Caco-2 (cell line): ENCODE measurements at regions not wholly inside any gene's neighbourhood (a gene's known extent, or its start where the extent isn't known, plus 50 kb on each side); places are given as distances from the start of the nearest gene placed in this dataset.
"Not testable (repeated sequence)": the region's sequence is repeated elsewhere in the genome, so short reads cannot be mapped to it uniquely, and the experiment has no call there.

Source experiments
- BruUV-seq: library from RNA; stranded (reverse); fragments of 400-500 nt; replicated peaks from 2 replicates; lab custom pipeline; 2021; lab: Mats Ljungman, UMichigan
- CTCF ChIA-PET: fragments of 300-600 bp; sonication (Branson Sonifier 250); formaldehyde crosslinking; loops from one replicate; lab custom pipeline; 2022; ENCODE audit warnings: antibody characterized with exemption; lab: Charles Lee
- POLR2A ChIA-PET: fragments of 300-600 bp; sonication (Branson Sonifier 250); formaldehyde crosslinking; loops from one replicate; lab custom pipeline; 2022; ENCODE audit warnings: antibody characterized with exemption; lab: Charles Lee
- DNase-seq, 2 experiments: peaks; one replicate each; pipeline versions ENCODE4 v3.0.0 to v3.0.0-alpha.2; 2020 to 2022
- H3K27me3 ChIP-seq: replicated peaks from 2 replicates; pipeline ENCODE4 v1.6.0; 2011; ENCODE audit warnings: low read length; ENCODE audit not compliant: control insufficient read depth, insufficient read depth
- H3K36me3 ChIP-seq: 2 replicates; pipeline ENCODE4 v1.5.1; 2011; ENCODE audit warnings: low read length; ENCODE audit not compliant: control insufficient read depth, insufficient read depth
- H3K4me1 ChIP-seq: fragments of 250-450 bp; sonication (Bioruptor Pico); 2 replicates; pipeline ENCODE4 v1.5.1; 2020; ENCODE audit warnings: mild to moderate bottlenecking
- H3K4me3 ChIP-seq: 2 replicates; pipeline ENCODE4 v1.5.1; 2011; ENCODE audit warnings: low read depth, mild to moderate bottlenecking, control low read depth, low read length
- H3K9me3 ChIP-seq: fragments of 250-450 bp; sonication (Bioruptor Pico); 2 replicates; pipeline ENCODE4 v1.5.1; 2020; ENCODE audit warnings: mild to moderate bottlenecking, moderate library complexity
- H3K27ac Mint-ChIP-seq: one replicate; pipeline ENCODE4 v1.8.0; 2022; ENCODE audit warnings: mixed read lengths; ENCODE audit not compliant: unreplicated experiment
- H3K27me3 Mint-ChIP-seq: one replicate; pipeline ENCODE4 v1.8.0; 2022; ENCODE audit warnings: mixed read lengths; ENCODE audit not compliant: insufficient read depth, unreplicated experiment
- H3K36me3 Mint-ChIP-seq: one replicate; pipeline ENCODE4 v1.8.0; 2022; ENCODE audit warnings: mild to moderate bottlenecking, mixed read lengths; ENCODE audit not compliant: insufficient read depth, unreplicated experiment
- H3K4me1 Mint-ChIP-seq: one replicate; pipeline ENCODE4 v1.8.0; 2022; ENCODE audit warnings: low read depth, mixed read lengths; ENCODE audit not compliant: unreplicated experiment
- H3K4me3 Mint-ChIP-seq: one replicate; pipeline ENCODE4 v1.8.0; 2022; ENCODE audit warnings: mild to moderate bottlenecking, moderate library complexity, mixed read lengths; ENCODE audit not compliant: unreplicated experiment
- H3K9me3 Mint-ChIP-seq: one replicate; pipeline ENCODE4 v1.8.0; 2022; ENCODE audit warnings: mixed read lengths; ENCODE audit not compliant: unreplicated experiment
- intact Hi-C: fragments of 100-400 bp; cut with micrococcal nuclease; formaldehyde crosslinking; loops from one replicate; pipeline ENCODE4 v1.10.0; 2022; ENCODE audit not compliant: unreplicated experiment
- TF ChIP-seq, protein P1 (sequence below), 2 experiments: fragments of 200-600 bp in 1 of 2; IDR thresholded peaks; 1 replicate in 1 of 2; 2 replicates in 1 of 2; pipeline versions ENCODE4 v1.5.1 to v1.8.0; 2011 to 2022; ENCODE audit warnings: antibody characterized with exemption in 1 of 2, control low read depth in 1 of 2, inconsistent platforms in 1 of 2, low read depth in 1 of 2, low read length in 1 of 2, mild to moderate bottlenecking in 1 of 2, moderate library complexity in 1 of 2; ENCODE audit not compliant: insufficient read depth in 1 of 2, severe bottlenecking in 1 of 2, unreplicated experiment in 1 of 2

DNA sequence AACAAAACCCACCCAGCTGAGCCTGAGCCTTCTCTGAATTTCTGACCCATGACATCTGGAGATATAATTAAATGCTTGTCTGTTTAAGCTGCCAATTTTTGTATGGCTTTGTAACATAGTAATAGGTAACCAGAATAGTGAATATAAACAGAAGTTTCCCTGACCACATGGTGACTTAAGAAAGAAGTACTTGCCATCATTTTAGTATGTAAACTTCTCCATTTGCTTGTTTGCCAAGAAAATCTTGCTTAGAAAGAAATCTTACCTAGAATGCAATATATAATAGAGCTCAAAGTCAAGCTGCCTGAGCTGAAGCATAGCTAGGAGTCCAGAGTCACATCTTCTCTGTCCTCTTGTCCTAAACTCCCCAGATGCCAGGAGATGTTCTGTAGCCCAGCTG is 117.0 kb downstream of the PCSK1 start:
- Mint-ChIP-seq H3K4me1 (peaks cover 7% of the 10 kb centered on the region), H3K36me3 (no peaks in the 10 kb centered on the region), H3K9me3 (peaks cover 13% of the 10 kb centered on the region), H3K27me3 (no peaks in the 10 kb centered on the region), H3K27ac (no peak overlapping the region), H3K4me3 (no peak overlapping the region)
- no peak overlapping the region for H3K4me3 ChIP-seq
- DNase-seq: no peak
- H3K27me3 ChIP-seq: no peaks in the 10 kb centered on the region
- H3K4me1 ChIP-seq: no peaks in the 10 kb centered on the region
- H3K9me3 ChIP-seq: peaks cover 2% of the 10 kb centered on the region; the same call in 1 of the 2 replicates
- intact Hi-C loops: loop anchor here (2.0 kb wide), 1 partner anchor 15 kb away; no protein-coding TSS in a partner anchor
- ChIA-PET POLR2A (no interaction called here), CTCF (no interaction called here)
- H3K36me3 ChIP-seq: no peaks in the 10 kb centered on the region
- TF ChIP-seq, protein P1, sequence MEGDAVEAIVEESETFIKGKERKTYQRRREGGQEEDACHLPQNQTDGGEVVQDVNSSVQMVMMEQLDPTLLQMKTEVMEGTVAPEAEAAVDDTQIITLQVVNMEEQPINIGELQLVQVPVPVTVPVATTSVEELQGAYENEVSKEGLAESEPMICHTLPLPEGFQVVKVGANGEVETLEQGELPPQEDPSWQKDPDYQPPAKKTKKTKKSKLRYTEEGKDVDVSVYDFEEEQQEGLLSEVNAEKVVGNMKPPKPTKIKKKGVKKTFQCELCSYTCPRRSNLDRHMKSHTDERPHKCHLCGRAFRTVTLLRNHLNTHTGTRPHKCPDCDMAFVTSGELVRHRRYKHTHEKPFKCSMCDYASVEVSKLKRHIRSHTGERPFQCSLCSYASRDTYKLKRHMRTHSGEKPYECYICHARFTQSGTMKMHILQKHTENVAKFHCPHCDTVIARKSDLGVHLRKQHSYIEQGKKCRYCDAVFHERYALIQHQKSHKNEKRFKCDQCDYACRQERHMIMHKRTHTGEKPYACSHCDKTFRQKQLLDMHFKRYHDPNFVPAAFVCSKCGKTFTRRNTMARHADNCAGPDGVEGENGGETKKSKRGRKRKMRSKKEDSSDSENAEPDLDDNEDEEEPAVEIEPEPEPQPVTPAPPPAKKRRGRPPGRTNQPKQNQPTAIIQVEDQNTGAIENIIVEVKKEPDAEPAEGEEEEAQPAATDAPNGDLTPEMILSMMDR (IDR thresholded peaks at IDR 0.05; ENCODE audit: insufficient read depth in 1 of 2, low read depth in 1 of 2, low read length in 1 of 2, severe bottlenecking in 1 of 2, unreplicated experiment in 1 of 2): no peak
- BruUV-seq: no TSS peak

DNA sequence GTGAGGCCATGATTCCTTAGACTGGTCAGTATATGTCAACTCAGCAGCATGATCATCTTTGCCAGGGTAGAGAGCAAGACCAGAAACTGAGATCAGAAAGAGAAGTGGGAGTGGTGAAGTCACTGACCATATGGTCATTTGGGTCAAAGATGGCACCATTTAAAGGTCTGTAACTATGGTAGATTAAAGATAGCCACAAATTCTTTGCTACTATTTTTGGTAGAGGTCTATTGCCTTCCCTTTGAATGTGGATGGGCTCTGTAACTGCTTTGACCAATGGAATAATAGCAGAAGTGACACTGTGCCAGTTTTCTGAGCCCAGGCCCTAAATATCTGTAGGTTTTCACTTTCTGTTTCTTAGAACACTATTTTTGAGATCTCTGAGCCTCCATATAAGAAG is 117.6 kb downstream of the PCSK1 start:
- CTCF ChIA-PET: no interaction called here
- peaks cover 7% of the 10 kb centered on the region for H3K4me1 Mint-ChIP-seq
- no TSS peak for BruUV-seq
- H3K9me3 Mint-ChIP-seq: peaks cover 19% of the 10 kb centered on the region
- no peaks in the 10 kb centered on the region for H3K4me1 ChIP-seq
- peaks cover 2% of the 10 kb centered on the region; the same call in 1 of the 2 replicates for H3K9me3 ChIP-seq
- TF ChIP-seq, protein P1 (IDR thresholded peaks at IDR 0.05; ENCODE audit: insufficient read depth in 1 of 2, low read depth in 1 of 2, low read length in 1 of 2, severe bottlenecking in 1 of 2, unreplicated experiment in 1 of 2): no peak
- no peaks in the 10 kb centered on the region for H3K36me3 ChIP-seq
- H3K4me3 ChIP-seq: no peak overlapping the region
- H3K36me3 Mint-ChIP-seq: no peaks in the 10 kb centered on the region
- H3K27me3 Mint-ChIP-seq: no peaks in the 10 kb centered on the region
- H3K27ac Mint-ChIP-seq: no peak overlapping the region
- intact Hi-C loops: no loop called here
- POLR2A ChIA-PET: no interaction called here
- no peaks in the 10 kb centered on the region for H3K27me3 ChIP-seq
- no peak overlapping the region for H3K4me3 Mint-ChIP-seq
- no peak for DNase-seq

DNA sequence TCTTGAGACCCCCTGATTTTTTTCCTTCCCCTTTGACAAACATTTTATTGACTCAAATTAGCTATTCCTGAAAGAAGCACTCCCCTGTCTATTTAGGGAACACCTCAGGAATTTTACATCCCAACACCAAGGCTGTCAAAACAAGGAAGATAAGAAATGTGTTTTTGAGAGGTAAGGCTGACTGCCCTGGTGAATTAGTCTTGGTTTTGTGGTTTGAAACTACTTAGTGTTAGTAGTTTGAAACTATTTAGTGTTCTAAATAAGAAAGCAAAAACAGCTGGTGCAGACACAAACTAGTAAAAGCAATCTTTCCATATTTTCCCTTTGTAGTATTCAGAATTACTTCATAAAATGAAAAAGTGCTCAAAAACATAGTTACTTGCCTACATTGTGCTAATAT is 120.7 kb downstream of the PCSK1 start:
- H3K36me3 Mint-ChIP-seq: no peaks in the 10 kb centered on the region
- BruUV-seq: no TSS peak
- intact Hi-C loops: no loop called here
- H3K9me3 Mint-ChIP-seq: peaks cover 36% of the 10 kb centered on the region
- DNase-seq: no peak
- POLR2A ChIA-PET: no interaction called here
- no peak overlapping the region for H3K27ac Mint-ChIP-seq
- Histone ChIP-seq H3K9me3 (peaks cover 2% of the 10 kb centered on the region; the same call in 1 of the 2 replicates), H3K4me1 (no peaks in the 10 kb centered on the region), H3K36me3 (no peaks in the 10 kb centered on the region), H3K27me3 (no peaks in the 10 kb centered on the region), H3K4me3 (no peak overlapping the region)
- H3K27me3 Mint-ChIP-seq: no peaks in the 10 kb centered on the region
- CTCF ChIA-PET: no interaction called here
- TF ChIP-seq, protein P1 (IDR thresholded peaks at IDR 0.05; ENCODE audit: insufficient read depth in 1 of 2, low read depth in 1 of 2, low read length in 1 of 2, severe bottlenecking in 1 of 2, unreplicated experiment in 1 of 2): no peak
- H3K4me3 Mint-ChIP-seq: no peak overlapping the region
- H3K4me1 Mint-ChIP-seq: peaks cover 7% of the 10 kb centered on the region

DNA sequence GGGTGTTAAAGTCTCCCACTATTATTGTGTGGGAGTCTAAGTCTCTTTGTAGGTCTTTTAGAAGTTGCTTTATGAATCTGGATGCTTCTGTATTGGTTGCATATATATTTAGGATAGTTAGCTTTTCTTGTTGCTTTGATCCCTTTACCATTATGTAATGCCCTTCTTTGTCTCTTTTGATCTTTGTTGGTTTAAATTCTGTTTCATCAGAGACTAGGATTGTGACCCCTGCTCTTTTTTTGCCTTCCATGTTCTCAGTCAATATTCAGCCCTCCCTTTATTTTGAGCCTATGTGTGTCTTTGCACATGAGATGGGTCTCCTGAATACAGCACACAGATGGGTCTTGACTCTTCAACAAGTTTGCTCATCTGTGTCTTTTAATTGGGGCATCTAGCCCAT is 126.0 kb downstream of the PCSK1 start:
- H3K36me3 Mint-ChIP-seq, DNase-seq, H3K27me3 ChIP-seq, H3K27ac Mint-ChIP-seq, BruUV-seq, intact Hi-C loops, POLR2A ChIA-PET, H3K4me1 Mint-ChIP-seq, H3K36me3 ChIP-seq, H3K4me3 Mint-ChIP-seq, H3K27me3 Mint-ChIP-seq, H3K4me1 ChIP-seq, CTCF ChIA-PET, H3K4me3 ChIP-seq: not testable (repeated sequence)
- peaks cover 59% of the 10 kb centered on the region for H3K9me3 Mint-ChIP-seq
- peaks cover 13% of the 10 kb centered on the region for H3K9me3 ChIP-seq
